NCI-H748 (cell line): ENCODE measurements at regions not wholly inside any gene's neighbourhood (a gene's known extent, or its start where the extent isn't known, plus 50 kb on each side); places are given as distances from the start of the nearest gene placed in this dataset.
"Not testable (repeated sequence)": the region's sequence is repeated elsewhere in the genome, so short reads cannot be mapped to it uniquely, and the experiment has no call there.

Experiments
- DNase-seq: peaks from one replicate; lab custom pipeline; 2025; ENCODE audit not compliant: unreplicated experiment; lab: John Stamatoyannopoulos, UW

DNA sequence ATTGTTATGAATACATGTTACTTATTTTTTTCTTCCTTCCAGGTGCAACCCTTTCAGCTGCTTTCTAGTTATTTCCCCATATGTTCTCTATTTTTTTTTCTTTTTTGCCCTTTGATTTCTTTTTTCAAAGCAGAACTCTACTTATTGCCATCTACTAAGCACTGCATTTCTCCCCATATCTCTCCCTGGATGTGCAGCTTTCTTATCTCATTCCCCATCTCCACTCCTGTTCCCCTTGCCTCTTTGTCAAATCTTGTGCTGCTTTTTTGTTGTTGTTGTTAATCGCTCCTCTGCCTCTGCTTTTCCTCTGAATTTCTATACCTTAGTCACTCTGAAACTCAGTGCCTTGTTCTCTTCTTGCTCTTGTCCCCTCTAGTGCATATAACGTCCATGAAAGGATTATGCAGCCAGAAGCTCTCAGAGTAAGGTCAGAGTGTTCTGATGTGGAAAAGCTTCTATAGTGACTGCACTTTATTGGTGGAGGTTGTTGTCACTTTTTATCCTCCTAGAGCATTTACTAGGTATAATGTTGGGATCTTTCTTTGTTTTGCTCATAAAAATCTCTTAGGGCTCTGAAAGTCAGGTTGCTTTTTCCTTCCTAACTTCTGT lies 51.1 kb upstream of the JADE1 start:
- no peak for DNase-seq

DNA sequence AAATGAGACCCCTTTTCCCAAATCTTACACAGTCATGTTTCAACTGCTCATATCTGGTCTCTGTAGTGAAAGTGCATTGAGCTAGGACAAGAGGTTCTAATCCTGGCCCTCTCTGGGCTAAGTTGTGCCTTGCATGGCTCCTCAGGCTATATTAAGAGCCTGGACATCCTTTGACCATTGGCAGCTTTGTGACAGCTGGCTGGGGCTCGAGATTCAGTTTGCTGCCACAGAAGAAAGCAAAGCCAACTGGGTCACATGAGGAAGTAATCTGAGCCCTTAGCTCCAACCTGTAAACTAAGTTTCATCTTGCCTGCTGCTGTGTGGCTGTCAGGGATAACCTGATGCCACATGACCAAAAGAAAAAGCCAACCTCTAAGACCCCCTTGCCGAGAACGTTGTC lies 51.8 kb upstream of the JADE1 start:
- peak; percentile 15 for DNase-seq

DNA sequence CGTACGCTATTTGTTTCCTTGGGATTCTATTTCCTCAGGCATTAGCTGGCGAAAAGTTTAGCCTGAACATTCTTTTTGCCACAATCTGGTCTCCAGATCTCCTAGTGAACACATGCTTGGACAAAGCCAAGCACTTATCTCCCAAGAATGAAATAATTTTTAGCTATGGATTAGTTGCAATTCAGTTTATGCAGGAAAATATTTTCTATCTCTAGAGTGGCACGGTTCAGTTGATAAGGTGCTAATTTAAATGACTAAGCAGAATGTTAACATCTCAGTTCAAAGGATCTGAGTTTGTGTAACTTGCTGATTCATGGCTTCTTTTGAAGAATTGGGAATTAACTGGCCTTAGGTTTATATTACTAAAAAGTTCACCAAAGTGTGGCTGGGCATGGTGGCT lies 58.1 kb upstream of the JADE1 start:
- DNase-seq = no peak

DNA sequence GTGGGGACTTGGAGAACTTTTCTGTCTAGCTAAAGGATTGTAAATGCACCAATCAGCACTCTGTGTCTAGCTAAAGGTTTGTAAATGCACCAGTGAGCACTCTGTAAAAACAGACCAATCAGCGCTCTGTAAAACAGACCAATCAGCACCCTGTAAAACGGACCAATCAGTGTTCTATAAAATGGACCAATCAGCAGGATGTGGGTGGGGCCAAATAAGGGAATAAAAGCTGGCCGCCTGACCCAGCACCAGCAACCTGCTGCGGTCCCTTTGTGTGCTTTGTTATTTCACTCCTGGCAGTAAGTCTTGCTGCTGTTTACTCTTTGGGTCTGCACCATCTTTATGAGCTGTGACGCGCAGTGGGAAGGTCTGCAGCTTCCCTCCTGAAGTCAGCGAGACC lies 67.8 kb upstream of the JADE1 start:
- not testable (repeated sequence) for DNase-seq

DNA sequence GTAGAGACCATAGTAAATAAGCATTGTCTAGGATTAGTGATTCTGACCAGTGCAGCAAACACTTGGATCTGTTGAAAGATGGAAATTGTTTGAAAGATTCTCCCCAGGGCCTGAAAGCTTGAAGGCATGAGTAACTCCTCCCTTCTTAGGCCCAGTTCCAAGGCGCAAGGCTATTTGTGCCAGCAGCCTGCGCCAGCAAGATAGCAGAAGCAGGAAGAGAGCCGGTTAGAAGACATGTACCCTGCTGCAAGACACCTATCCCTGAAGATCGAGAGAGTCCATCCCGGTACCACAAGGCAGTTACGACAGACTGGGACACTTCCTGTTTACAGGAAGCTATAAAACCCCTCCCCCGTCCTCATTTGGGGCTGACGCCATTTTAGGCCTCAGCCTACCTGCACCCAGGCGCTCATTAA lies 72.4 kb upstream of the JADE1 start:
- DNase-seq = no peak

DNA sequence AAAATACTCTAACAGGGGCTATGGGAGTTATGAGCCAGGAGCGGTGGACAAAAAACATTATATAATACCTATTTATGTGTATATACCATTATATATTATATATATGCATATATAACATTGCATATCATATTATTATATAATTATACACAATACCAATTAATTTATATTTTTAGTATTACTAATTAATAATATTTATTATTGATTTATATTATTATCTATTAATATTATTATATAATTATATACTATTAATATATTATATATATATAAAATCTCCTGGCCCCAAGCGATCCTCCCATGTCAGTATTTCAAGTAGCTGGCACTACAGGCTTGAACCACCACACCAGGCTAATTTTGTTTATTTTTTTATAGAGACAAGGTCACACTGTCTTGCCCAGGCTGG lies 73.8 kb upstream of the JADE1 start:
- DNase-seq = no peak

DNA sequence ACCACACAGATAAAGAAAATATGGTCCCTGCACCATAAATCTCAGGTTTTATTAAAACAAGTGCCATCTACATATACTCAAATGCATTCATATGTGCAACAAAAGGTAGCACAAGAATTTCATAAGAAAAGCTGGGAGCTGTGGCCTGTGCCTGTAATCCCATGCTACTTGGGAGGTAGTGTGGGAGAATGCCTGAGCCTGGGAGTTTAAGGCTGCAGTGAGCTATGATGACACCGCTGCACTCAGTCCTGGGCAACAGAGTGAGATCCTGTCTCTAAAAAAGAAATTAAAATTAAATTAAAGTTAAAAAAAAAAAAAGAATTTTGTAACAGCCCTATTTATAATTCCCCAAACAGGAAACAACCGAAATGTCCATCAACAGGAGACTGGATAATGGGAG lies 81.3 kb upstream of the JADE1 start:
- DNase-seq = no peak

DNA sequence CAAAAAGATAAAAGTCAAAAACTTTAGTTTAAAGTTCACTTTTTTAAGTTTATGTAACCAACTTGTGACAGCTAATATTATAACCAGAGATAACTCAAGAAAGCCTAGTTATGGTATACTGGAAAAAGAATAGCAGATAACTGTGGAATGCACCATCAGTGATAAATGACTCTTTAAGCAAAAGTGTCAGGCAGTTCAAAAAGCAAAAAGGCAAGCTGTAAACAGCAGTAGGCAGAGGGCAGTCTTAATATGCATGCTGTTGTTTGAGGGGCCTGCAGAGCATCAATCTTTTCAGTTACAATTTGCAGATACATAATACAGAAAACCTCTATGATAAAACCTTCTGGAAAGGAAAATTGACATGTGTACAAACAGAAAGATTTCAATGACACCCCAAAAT lies 81.8 kb upstream of the JADE1 start:
- DNase-seq = no peak

DNA sequence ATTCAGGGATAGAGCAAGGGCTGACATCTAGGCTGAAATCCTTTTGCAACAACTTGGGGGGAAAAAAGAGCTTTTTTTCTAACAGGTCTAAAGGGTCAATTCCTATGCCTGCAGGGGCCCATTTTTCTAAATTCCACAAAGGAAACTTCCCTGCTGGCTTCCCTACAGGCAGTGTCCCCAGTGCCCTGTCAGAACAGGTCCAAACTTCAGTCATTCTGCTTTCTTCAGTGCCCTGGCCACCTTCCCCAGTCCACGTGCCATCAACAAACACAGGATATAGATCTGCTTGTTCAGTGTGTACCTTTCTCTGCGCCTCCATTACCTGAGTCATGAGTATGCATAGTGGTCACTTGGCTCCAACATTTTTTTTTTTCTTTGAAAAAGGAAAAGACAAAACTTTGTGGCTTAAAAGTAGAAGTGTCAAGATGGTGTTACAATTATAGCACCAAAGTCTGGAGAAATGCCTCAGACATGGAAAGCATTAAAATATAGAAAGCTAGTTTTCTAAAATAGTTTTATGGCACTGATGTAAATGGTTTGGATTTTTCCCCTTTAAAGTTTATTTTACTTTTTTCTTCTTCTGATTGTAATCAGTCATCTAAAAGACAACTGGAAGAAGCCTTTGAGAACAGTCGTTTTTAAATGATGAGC lies 84.0 kb upstream of the JADE1 start:
- no peak for DNase-seq

DNA sequence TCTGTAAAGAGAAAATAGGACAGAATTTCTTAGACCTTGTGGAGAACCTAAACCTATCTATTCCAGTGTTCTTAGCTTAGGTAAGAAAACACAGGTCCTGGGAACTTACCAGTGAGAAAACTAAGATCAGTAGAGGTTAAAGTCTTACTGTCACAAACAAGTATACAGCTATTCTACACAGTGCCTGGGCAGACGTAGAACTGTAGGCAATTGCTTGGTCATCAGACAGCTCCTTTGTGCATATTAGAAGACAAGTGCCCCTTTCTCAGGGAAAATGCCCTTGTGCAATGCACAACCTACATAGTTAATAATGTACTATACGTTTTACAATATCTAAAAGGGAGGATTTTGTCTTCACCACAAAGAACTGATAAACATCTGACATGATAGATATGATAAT lies 86.6 kb upstream of the JADE1 start:
- DNase-seq = no peak

DNA sequence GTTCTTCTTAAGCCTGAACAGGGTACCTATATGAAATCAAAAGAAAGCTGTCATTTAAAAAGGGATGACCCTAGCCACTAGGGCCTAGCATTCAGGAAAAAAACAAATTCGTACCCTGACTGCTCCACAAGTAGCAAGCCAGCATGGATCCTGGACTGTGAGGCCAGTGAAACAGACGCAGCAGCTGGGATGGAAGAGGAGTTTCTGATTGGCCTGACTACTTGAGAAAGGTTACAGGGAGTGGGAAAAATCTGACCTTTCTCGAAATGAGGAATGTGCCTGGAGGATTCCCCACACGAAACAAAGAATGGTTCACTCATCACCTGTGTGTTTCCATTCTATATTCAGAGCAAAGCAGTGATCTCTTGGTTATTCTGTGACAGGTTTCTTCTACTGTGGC lies 87.6 kb upstream of the JADE1 start:
- no peak for DNase-seq

DNA sequence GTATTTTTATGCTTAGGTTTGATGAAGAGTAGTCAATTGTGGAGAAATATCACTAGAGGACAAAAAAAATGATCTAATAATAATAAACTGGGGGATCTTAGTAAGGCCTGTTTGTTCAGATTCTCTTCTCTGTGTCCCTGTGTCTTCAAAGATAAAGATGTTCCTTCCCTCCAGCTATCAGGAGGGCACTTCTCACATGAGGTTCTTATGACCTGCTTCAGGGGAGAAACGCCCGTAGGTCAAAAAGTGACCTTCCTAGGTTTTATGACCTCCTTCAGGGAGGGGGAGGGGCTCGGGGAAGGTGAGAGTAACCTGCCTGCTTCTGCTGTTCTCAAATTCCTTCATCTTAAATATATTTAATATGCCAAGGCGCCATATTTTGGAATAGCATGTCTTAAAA lies 89.2 kb upstream of the JADE1 start:
- DNase-seq = no peak

DNA sequence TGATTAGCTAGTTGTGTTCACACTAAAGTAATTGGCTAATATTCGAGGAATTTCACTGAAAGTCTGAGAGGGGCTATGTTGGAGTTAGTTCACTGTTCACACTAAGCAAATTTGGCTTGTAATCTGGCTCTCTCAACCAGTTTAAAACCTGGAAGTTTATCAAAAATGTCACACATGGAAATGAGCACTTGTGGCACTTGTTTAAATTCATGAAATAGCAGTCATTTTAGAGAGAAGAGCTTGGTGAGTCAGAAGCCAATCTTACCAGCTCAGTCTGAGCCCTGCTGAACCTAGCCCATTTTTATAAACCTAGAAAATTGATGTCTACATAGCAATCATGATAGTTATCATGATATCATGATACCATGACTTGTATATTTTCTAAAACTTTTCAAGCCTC lies 90.7 kb upstream of the JADE1 start:
- DNase-seq = no peak

DNA sequence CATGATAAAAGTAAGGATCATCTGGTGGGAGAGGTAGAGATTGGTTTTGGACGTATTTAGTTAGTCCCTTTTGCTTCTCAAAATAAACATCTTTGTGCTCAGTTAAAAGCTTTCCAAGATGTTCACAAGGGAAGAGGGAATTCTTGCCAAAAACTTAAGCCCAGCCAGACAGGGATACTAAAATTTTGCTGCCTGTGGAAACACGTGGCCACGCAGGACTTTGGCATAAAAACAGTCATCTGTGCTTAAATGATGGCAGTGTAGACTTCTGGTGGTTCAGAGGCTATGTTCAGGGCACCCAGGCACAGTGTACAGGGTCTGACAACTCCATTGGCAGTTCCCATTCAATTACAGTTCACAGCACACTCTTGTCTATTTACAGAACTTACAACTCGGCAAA lies 93.2 kb upstream of the JADE1 start:
- no peak for DNase-seq

DNA sequence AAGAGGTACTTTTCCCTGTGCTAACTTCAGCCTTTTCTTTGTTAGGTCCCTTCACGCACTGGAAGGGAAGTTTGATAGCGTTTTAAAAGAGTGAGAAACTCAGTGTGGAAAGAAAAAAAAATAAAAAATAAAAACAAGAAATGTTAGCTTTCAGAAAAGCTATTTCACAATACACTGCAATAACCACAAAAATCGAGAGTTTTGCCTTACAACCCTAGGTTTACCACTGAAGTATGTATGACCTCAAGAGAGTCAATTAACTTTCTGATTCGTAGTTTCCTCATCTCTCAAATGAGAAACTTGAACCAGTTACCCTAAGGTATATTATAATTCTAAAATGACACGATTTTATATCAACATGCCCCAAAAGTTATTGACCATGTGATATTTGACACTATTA lies 93.9 kb upstream of the JADE1 start:
- no peak for DNase-seq

DNA sequence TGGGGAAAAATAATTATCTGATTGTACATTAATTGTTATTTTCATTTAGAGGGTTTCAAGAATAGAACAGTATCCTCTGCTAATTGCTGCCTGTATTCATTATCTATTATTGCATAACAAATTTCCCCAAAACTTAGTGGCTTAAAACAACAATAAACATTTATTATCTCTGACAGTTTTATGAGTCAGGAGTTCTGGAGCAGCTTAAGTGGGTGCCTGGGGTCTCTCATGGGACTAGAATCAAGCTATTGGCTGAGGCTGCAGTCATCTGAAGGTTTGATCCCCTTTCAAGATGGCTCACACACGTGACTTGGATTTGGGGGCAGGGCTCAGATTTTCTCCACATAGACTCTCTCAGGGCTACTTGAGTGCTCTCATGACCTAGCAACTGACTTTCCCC lies 98.1 kb upstream of the JADE1 start:
- DNase-seq = no peak

DNA sequence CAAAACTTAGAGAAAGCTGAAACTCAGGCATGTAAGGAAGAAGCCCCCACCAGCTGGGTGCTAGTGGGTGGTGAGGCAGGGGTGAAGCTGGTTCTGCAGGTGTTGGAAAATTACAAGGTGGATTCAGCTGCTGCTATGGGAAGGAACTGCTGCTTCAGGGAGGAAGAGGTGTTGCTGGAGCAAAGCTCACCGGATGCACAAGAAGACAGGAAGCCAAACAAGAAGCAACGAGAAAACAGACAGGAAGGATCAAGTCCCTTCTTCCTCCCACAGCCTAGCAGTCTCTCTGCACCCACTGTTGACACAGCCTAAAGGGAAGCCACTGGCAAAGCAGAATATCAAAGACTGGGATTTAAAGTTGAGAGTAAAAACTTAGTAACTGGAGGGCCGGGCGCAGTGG lies 100.2 kb upstream of the JADE1 start:
- no peak for DNase-seq

DNA sequence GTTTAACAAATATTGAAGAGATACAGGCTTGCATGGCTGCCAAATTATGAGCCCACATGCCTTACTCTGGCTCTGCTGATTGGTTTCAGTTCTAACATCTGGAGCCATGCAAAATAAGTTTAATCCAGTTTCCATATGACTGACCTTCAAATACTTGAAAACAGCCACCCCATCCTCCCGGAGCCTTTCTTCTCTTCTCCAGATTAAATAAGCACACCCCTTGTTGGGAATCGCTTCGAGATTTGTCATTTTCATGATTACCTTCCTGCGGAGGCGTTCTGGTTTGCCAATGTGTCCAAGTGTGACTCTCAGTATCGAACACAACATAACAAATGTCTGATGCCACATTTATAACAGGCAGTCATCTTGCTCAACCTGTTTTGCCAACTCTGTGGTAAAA lies 101.6 kb upstream of the JADE1 start:
- no peak for DNase-seq

DNA sequence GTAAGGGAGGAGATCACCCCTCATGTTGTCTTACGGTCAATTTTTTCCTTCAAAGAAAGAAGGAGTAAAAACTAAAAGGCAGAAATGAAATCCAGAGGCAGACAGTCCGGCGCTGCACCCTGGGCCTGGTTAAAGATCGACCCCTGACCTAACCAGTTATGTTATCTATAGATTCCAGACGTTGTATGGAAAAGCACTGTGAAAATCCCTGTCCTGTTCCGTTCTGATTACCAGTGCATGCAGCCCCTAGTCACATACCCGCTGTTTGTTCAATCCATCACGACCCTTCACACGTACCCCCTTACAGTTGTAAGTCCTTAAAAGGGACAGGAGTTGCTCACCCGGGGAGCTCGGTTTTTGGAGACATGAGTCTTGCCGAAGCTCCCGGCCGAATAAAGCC lies 105.6 kb upstream of the JADE1 start:
- DNase-seq = no peak

DNA sequence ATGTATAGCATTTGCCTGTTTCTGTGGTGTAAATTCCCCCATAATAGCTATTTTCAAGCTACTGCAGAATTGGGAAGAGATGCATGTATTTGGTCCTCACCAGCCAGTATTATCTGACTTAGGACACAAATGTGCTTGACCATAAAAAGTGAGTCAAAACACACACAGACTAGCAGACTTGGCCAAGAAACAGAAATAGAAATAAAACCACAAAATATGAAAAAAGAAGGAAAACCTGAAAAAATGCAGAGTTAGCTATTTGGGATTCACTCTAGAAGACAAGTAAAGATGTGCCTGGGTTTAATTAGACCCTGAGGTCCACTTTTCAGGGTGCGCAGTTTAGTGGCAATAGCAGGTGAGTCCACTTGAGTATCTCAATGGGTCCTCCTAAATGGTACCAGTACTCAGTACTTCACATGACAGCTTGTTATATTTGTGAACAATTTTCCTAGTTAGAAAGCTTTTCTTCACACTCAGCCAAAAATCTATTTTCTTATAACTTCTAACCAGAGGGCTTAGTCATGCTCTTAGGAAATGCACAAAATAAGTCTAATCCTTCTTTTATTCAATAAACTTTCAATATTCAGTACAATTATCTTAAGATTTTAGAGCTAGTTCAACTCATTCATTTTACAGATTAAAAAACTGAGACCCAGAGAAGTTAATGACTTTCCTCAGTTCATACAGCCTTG lies 108.7 kb upstream of the JADE1 start:
- DNase-seq = no peak

DNA sequence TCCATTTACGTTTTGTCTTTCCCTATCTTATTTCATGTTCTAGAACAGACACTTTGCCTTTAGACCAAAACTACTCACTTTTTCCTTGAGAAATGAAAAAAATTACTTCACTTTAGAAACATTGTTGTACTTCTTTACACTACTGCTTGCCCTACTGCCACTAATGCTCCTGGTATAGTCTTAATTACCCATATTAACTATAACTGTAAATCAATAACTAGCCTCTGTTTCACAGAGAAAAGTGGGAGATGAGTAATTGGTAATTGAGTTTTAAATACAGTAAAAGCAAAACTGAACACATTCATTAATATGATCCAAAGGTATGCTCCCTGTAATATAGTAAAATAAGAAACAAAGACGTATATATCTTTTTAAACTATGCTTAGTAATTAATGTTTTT lies 111.1 kb upstream of the JADE1 start:
- no peak for DNase-seq

DNA sequence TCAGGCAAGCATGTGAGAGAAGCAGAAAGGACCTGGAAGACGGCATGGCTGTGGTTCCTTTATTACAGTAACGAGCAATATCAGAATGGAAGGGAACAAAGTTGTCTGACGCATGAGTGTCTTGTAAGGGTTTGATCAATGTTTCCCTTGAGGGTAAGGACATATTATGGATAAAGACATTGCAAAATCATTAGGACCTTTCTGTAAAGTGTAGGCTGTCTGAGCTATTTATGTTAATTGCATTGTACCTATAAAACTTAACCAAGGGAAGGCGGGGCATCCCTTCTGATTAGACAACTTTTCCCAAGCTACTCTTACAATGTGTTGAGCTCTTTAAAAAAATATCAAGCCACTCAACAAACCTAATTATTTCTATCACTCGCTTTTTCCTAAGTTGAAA lies 112.2 kb upstream of the JADE1 start:
- DNase-seq = no peak

DNA sequence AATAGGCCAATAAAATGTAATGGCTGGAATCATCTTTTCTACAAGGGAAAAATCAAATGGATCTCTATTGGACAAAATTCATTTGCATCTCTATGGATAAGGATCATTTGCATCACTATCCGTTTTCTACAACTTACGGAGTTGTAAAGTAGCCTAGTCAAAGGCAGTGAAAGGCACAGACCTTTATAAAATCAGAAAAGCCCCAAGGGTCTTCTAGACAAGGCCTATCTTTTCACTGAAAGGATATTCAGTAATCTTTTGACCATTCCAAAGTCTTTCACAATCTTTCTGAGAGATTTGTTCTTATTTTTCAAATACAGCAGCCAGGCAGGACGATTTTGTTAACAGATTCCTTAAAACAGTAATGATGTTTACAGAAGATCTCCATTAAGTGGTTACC lies 119.5 kb upstream of the JADE1 start:
- DNase-seq = no peak
